PC-9 (cell line): ENCODE measurements at regions not wholly inside any gene's neighbourhood (a gene's known extent, or its start where the extent isn't known, plus 50 kb on each side); places are given as distances from the start of the nearest gene placed in this dataset.
A peak's percentile ranks its signal among the peaks of the same experiment; 100 is the strongest.

Experiments
- BruUV-seq: library from RNA; stranded (reverse); fragments of 400-500 nt; replicated peaks from 2 replicates; lab custom pipeline; 2021; lab: Mats Ljungman, UMichigan
- CTCF ChIA-PET: fragments of 300-600 bp; sonication (Branson Sonifier 250); formaldehyde crosslinking; loops from one replicate; lab custom pipeline; 2022; ENCODE audit warnings: antibody characterized with exemption; lab: Charles Lee
- POLR2A ChIA-PET: fragments of 300-600 bp; sonication (Branson Sonifier 250); formaldehyde crosslinking; loops from one replicate; lab custom pipeline; 2022; ENCODE audit warnings: antibody characterized with exemption; ENCODE audit not compliant: unreplicated experiment; lab: Charles Lee
- DNase-seq, 2 experiments: peaks; one replicate each; pipeline versions ENCODE4 v3.0.0 to v3.0.0-alpha.2; 2015 to 2022; ENCODE audit warnings: mixed read lengths in 1 of 2
- H2AFZ ChIP-seq: fragments of 200-600 bp; sonication (generic); 2 replicates; pipeline ENCODE4 v1.8.1; 2017; ENCODE audit warnings: antibody characterized with exemption
- H3F3A ChIP-seq: fragments of 200-600 bp; sonication (generic); 2 replicates; pipeline ENCODE4 v1.8.1; 2017; ENCODE audit warnings: antibody characterized with exemption, mild to moderate bottlenecking, low read depth; ENCODE audit not compliant: insufficient read depth
- H3K27ac ChIP-seq: fragments of 200-600 bp; sonication (generic); 2 replicates; pipeline ENCODE4 v1.6.1; 2016; ENCODE audit warnings: mixed run types
- H3K27me3 ChIP-seq: fragments of 200-600 bp; sonication (generic); 2 replicates; pipeline ENCODE4 v1.6.1; 2016; ENCODE audit warnings: low read depth, mixed run types; ENCODE audit not compliant: insufficient read depth
- H3K36me3 ChIP-seq: fragments of 200-600 bp; sonication (generic); 2 replicates; pipeline ENCODE4 v1.6.1; 2016; ENCODE audit warnings: low read depth, mixed run types
- H3K4me1 ChIP-seq: fragments of 200-600 bp; sonication (generic); replicated peaks from 2 replicates; pipeline ENCODE4 v1.6.1; 2016; ENCODE audit warnings: mixed run types; ENCODE audit not compliant: insufficient read depth
- H3K4me2 ChIP-seq: fragments of 200-600 bp; sonication (generic); 2 replicates; pipeline ENCODE4 v1.6.1; 2017; ENCODE audit warnings: mixed run types
- H3K4me3 ChIP-seq: fragments of 200-600 bp; sonication (generic); 2 replicates; pipeline ENCODE4 v1.6.1; 2016; ENCODE audit warnings: mixed run types
- H3K79me2 ChIP-seq: fragments of 200-600 bp; sonication (generic); 2 replicates; pipeline ENCODE4 v1.6.1; 2017; ENCODE audit warnings: low read depth, mixed run types
- H3K9me2 ChIP-seq: fragments of 200-600 bp; sonication (generic); 2 replicates; pipeline ENCODE4 v1.8.1; 2017; ENCODE audit warnings: mild to moderate bottlenecking; ENCODE audit not compliant: insufficient read depth
- H3K9me3 ChIP-seq: fragments of 200-600 bp; sonication (generic); 2 replicates; pipeline ENCODE4 v1.8.1; 2016; ENCODE audit warnings: low read depth; ENCODE audit not compliant: insufficient read depth
- H4K20me1 ChIP-seq: fragments of 200-600 bp; sonication (generic); 2 replicates; pipeline ENCODE4 v1.8.1; 2017; ENCODE audit not compliant: insufficient read depth
- EZH2 ChIP-seq: fragments of 200-600 bp; sonication (generic); IDR thresholded peaks from 2 replicates; pipeline ENCODE4 v1.8.0; 2017; ENCODE audit warnings: antibody characterized with exemption, low read depth
- intact Hi-C: fragments of 100-400 bp; cut with micrococcal nuclease; formaldehyde crosslinking; loops from one replicate; pipeline ENCODE4 v1.10.0; 2022; ENCODE audit not compliant: unreplicated experiment
- TF ChIP-seq, protein P1 (sequence below): fragments of 200-600 bp; sonication (generic); conservative IDR thresholded peaks from 2 replicates; pipeline ENCODE4 v1.6.1; 2017; ENCODE audit warnings: mixed run types, antibody characterized with exemption, mild to moderate bottlenecking, moderate library complexity

DNA sequence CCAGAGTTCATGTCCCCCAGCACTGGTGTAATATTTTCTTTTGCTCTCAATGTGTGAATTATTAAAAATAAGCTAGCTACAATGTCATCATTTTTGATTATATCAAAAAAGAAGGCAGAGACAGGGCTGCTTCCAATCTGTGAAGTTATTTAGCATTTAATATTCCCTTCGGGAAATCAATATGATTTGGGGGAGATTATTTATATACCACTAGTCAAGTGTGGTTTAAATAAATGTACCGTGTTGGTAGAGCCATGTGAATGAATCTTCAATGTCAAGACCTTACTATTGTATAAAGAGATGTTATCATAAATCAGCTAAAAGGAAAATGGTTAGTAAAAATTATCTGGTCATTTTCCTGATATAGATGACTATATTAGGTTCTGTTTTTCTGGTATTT is 87.4 kb upstream of the MID1 start:
- Histone ChIP-seq H3K4me2 (no peak overlapping the region), H3K4me3 (no peak overlapping the region), H4K20me1 (no peaks in the 10 kb centered on the region), H3K27me3 (no peaks in the 10 kb centered on the region), H3K9me2 (no peaks in the 10 kb centered on the region), H3K79me2 (no peaks in the 10 kb centered on the region), H3K4me1 (no peaks in the 10 kb centered on the region), H2AFZ (no peak overlapping the region), H3F3A (no peaks in the 10 kb centered on the region), H3K27ac (no peak overlapping the region), H3K9me3 (no peaks in the 10 kb centered on the region), H3K36me3 (no peaks in the 10 kb centered on the region)
- DNase-seq: no peak
- BruUV-seq: no TSS peak
- intact Hi-C loops: no loop called here
- ChIA-PET POLR2A (no interaction called here), CTCF (no interaction called here)
- TF ChIP-seq EZH2: no peak
- TF ChIP-seq, protein P1, sequence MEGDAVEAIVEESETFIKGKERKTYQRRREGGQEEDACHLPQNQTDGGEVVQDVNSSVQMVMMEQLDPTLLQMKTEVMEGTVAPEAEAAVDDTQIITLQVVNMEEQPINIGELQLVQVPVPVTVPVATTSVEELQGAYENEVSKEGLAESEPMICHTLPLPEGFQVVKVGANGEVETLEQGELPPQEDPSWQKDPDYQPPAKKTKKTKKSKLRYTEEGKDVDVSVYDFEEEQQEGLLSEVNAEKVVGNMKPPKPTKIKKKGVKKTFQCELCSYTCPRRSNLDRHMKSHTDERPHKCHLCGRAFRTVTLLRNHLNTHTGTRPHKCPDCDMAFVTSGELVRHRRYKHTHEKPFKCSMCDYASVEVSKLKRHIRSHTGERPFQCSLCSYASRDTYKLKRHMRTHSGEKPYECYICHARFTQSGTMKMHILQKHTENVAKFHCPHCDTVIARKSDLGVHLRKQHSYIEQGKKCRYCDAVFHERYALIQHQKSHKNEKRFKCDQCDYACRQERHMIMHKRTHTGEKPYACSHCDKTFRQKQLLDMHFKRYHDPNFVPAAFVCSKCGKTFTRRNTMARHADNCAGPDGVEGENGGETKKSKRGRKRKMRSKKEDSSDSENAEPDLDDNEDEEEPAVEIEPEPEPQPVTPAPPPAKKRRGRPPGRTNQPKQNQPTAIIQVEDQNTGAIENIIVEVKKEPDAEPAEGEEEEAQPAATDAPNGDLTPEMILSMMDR: no peak

DNA sequence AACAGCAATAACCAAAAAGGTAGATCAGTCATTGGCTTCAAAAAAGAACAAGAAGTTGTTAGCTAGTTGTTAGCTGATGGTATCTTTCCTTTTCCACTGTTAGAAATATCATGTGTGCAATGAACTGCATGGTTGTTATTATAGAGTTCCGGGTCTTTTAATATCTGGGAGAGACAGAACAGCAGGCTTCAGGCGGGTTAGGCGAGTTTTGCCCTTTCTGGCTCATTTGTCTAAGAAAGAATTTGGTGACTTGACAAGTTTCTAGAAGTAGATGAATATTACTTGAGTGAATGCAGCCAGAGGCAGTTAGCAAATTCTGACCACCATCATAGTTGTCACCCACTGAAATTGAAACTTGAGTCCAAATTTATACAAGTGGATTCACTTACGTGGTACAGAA is 88.9 kb upstream of the MID1 start:
- H4K20me1 ChIP-seq: no peaks in the 10 kb centered on the region
- H3K4me3 ChIP-seq: no peak overlapping the region
- ChIA-PET POLR2A (no interaction called here), CTCF (no interaction called here)
- no peaks in the 10 kb centered on the region for H3K9me3 ChIP-seq
- no peak overlapping the region for H3K4me2 ChIP-seq
- intact Hi-C loops: no loop called here
- no peaks in the 10 kb centered on the region for H3K9me2 ChIP-seq
- peak in 1 of 2 experiments; percentile 47 for DNase-seq
- no peaks in the 10 kb centered on the region for H3F3A ChIP-seq
- TF ChIP-seq EZH2: no peak
- H3K36me3 ChIP-seq: no peaks in the 10 kb centered on the region
- no TSS peak for BruUV-seq
- H3K27me3 ChIP-seq: no peaks in the 10 kb centered on the region
- H3K79me2 ChIP-seq: no peaks in the 10 kb centered on the region
- no peak overlapping the region for H2AFZ ChIP-seq
- no peaks in the 10 kb centered on the region for H3K4me1 ChIP-seq
- no peak overlapping the region for H3K27ac ChIP-seq

DNA sequence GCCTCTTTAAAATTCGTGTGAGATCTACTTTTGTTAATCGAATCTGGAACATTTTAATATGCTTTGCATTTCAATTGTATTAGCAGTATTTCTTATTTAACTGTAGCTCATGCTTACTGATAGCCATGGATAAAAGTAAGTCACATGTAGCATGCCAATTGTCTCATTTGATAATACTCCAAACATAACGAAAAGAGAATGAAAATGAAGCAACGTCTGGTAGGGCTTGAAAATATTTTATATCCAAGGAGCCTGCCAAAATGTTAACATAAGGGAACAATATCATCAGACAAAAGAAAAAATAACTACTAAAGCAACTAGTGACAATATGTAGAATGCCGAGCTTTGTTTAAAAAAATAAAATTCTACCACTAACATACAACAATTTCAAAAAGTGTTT is 94.1 kb upstream of the MID1 start:
- TF ChIP-seq, protein P1: no peak
- no peak for TF ChIP-seq EZH2
- no peak overlapping the region for H3K27ac ChIP-seq
- BruUV-seq: no TSS peak
- no peaks in the 10 kb centered on the region for H3K36me3 ChIP-seq
- no peak overlapping the region for H3K4me3 ChIP-seq
- no peaks in the 10 kb centered on the region for H3K27me3 ChIP-seq
- no peak overlapping the region for H2AFZ ChIP-seq
- H3K4me1 ChIP-seq: no peaks in the 10 kb centered on the region
- H3F3A ChIP-seq: no peaks in the 10 kb centered on the region
- H3K9me3 ChIP-seq: no peaks in the 10 kb centered on the region
- no peaks in the 10 kb centered on the region for H3K9me2 ChIP-seq
- no peaks in the 10 kb centered on the region for H4K20me1 ChIP-seq
- DNase-seq: no peak
- intact Hi-C loops: no loop called here
- CTCF ChIA-PET: no interaction called here
- H3K4me2 ChIP-seq: no peak overlapping the region
- no peaks in the 10 kb centered on the region for H3K79me2 ChIP-seq
- POLR2A ChIA-PET: no interaction called here

DNA sequence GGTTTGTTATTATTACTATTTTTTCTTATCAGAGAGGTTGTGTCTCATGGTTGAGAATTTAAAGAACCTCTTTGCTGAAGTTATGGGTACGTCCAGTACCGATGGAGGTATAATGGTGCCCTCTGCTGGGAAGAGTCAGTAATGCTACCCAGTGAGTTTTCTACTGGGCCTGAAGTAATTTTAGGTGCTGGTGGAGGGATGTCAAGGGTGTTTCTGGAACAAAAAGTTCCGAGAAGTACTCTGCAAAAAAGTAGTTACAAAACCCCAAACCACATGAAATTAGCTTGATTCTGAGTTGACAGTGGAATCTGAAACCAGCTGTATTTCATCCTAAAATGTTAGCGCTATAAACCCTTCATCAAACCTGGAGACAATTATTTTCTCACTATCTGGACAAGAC is 102.5 kb upstream of the MID1 start:
- no TSS peak for BruUV-seq
- ChIA-PET POLR2A (no interaction called here), CTCF (interaction anchor here (1.0 kb wide), 1 partner anchor 104 kb away, joined by 3 read pairs; no protein-coding TSS in a partner anchor)
- Histone ChIP-seq H3K79me2 (no peaks in the 10 kb centered on the region), H3K4me3 (no peak overlapping the region), H4K20me1 (no peaks in the 10 kb centered on the region), H3K4me1 (no peaks in the 10 kb centered on the region), H2AFZ (no peak overlapping the region), H3K27me3 (no peaks in the 10 kb centered on the region), H3K9me3 (no peaks in the 10 kb centered on the region), H3F3A (no peaks in the 10 kb centered on the region), H3K4me2 (no peak overlapping the region), H3K36me3 (no peaks in the 10 kb centered on the region), H3K9me2 (no peaks in the 10 kb centered on the region), H3K27ac (no peak overlapping the region)
- peak in 1 of 2 experiments; percentile 37 for DNase-seq
- TF ChIP-seq EZH2: no peak
- TF ChIP-seq, protein P1: peak; percentile 82
- intact Hi-C loops: loop anchor here (1.0 to 5.0 kb wide), 6 partner anchors 46 to 736 kb away; no protein-coding TSS in a partner anchor
